Endodermal cell (in vitro differentiated cells): ENCODE measurements at regions not wholly inside any gene's neighbourhood (a gene's known extent, or its start where the extent isn't known, plus 50 kb on each side); places are given as distances from the start of the nearest gene placed in this dataset.

ENCODE experiments used
- DNase-seq: peaks from one replicate; pipeline ENCODE4 v3.0.0-alpha.2; 2017
- H3K27ac ChIP-seq: 2 replicates; pipeline ENCODE4 v1.5.1; 2013; ENCODE audit warnings: mild to moderate bottlenecking, low read depth, low read length, moderate library complexity
- H3K27me3 ChIP-seq: 2 replicates; pipeline ENCODE4 v1.6.1; 2013; ENCODE audit warnings: mild to moderate bottlenecking, low read length, moderate library complexity; ENCODE audit not compliant: insufficient read depth, control insufficient read depth, poor library complexity, severe bottlenecking
- H3K36me3 ChIP-seq: 2 replicates; pipeline ENCODE4 v1.7.0; 2013; ENCODE audit warnings: mild to moderate bottlenecking, low read length, moderate library complexity; ENCODE audit not compliant: control insufficient read depth, insufficient read depth
- H3K4me1 ChIP-seq: one replicate; pipeline ENCODE4 v1.7.0; 2013; ENCODE audit warnings: low read length; ENCODE audit not compliant: control insufficient read depth, insufficient read depth
- H3K4me3 ChIP-seq: 2 replicates; pipeline ENCODE4 v1.5.1; 2013; ENCODE audit warnings: mild to moderate bottlenecking, low read length, moderate library complexity
- H3K9ac ChIP-seq: 2 replicates; pipeline ENCODE4 v1.6.1; 2013; ENCODE audit warnings: mild to moderate bottlenecking, low read length, moderate library complexity; ENCODE audit not compliant: poor library complexity, severe bottlenecking; ENCODE audit errors: extremely low read depth
- H3K9me3 ChIP-seq: 2 replicates; pipeline ENCODE4 v1.6.1; 2013; ENCODE audit warnings: mild to moderate bottlenecking, low read length, moderate library complexity; ENCODE audit not compliant: control insufficient read depth
- H3K27ac Mint-ChIP-seq: 2 replicates; pipeline ENCODE4 v1.8.0; 2020; ENCODE audit warnings: mixed read lengths
- H3K27me3 Mint-ChIP-seq: 2 replicates; pipeline ENCODE4 v1.8.0; 2021; ENCODE audit warnings: mild to moderate bottlenecking, mixed read lengths; ENCODE audit not compliant: insufficient read depth
- H3K36me3 Mint-ChIP-seq: 2 replicates; pipeline ENCODE4 v1.8.0; 2020; ENCODE audit warnings: low read depth, mixed read lengths
- H3K4me1 Mint-ChIP-seq: 2 replicates; pipeline ENCODE4 v1.8.0; 2020; ENCODE audit warnings: mixed read lengths
- H3K4me3 Mint-ChIP-seq: 2 replicates; pipeline ENCODE4 v1.8.0; 2020; ENCODE audit warnings: mild to moderate bottlenecking, moderate library complexity, mixed read lengths
- H3K9me3 Mint-ChIP-seq: 2 replicates; pipeline ENCODE4 v1.8.0; 2020; ENCODE audit warnings: mild to moderate bottlenecking, mixed read lengths
- WGBS, 2 experiments: methylation state at CpG; one replicate each; pipeline versions ENCODE4 v1.1.5 to v1.1.7; 2013; ENCODE audit warnings: missing lambda C conversion rate in 2 of 2, mixed read lengths in 1 of 2; ENCODE audit not compliant: insufficient coverage in 1 of 2, insufficient read length in 1 of 2; 5-methylcytosine and 5-hydroxymethylcytosine counted together
- TF ChIP-seq, protein P1 (sequence below): fragments of 200-600 bp; sonication (generic); conservative IDR thresholded peaks from 2 replicates; pipeline ENCODE4 v1.5.0; 2021; ENCODE audit warnings: antibody characterized with exemption, mild to moderate bottlenecking

GRCh38 chr2:56860991-56861390, 677.2 kb downstream of the CCDC85A start:
- Mint-ChIP-seq H3K9me3 (peaks cover 1% of the 10 kb centered on the region), H3K27ac (no peak overlapping the region), H3K4me3 (no peak overlapping the region), H3K36me3 (no peaks in the 10 kb centered on the region), H3K27me3 (no peaks in the 10 kb centered on the region), H3K4me1 (no peaks in the 10 kb centered on the region)
- no peaks in the 10 kb centered on the region for H3K27me3 ChIP-seq
- no peak for DNase-seq
- no peaks in the 10 kb centered on the region for H3K9me3 ChIP-seq
- H3K4me1 ChIP-seq: no peaks in the 10 kb centered on the region
- H3K27ac ChIP-seq: no peak overlapping the region
- H3K36me3 ChIP-seq: no peaks in the 10 kb centered on the region
- TF ChIP-seq, protein P1, sequence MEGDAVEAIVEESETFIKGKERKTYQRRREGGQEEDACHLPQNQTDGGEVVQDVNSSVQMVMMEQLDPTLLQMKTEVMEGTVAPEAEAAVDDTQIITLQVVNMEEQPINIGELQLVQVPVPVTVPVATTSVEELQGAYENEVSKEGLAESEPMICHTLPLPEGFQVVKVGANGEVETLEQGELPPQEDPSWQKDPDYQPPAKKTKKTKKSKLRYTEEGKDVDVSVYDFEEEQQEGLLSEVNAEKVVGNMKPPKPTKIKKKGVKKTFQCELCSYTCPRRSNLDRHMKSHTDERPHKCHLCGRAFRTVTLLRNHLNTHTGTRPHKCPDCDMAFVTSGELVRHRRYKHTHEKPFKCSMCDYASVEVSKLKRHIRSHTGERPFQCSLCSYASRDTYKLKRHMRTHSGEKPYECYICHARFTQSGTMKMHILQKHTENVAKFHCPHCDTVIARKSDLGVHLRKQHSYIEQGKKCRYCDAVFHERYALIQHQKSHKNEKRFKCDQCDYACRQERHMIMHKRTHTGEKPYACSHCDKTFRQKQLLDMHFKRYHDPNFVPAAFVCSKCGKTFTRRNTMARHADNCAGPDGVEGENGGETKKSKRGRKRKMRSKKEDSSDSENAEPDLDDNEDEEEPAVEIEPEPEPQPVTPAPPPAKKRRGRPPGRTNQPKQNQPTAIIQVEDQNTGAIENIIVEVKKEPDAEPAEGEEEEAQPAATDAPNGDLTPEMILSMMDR: no peak
- H3K9ac ChIP-seq: no peak overlapping the region
- H3K4me3 ChIP-seq: no peak overlapping the region

DNA sequence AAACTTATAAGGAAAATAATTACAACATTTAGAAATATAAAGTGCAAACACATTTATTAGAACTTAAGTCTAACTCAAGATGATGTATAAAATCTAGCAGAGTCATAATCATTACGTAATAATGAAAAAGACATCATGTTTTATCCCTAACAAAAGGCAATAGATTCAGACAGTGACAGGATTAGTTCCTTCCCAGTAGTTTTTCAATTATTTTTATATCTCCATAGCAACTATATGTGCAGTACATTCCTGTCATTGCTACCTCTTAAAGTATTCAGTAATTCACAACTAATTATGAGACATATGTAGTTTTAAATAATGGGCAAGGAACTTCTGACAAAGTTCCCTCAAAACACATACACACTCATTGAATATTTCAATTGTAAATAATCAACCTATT, 687.9 kb downstream of the CCDC85A start:
- Mint-ChIP-seq H3K4me3 (no peak overlapping the region), H3K9me3 (no peaks in the 10 kb centered on the region), H3K4me1 (no peaks in the 10 kb centered on the region), H3K36me3 (no peaks in the 10 kb centered on the region), H3K27me3 (no peaks in the 10 kb centered on the region), H3K27ac (no peak overlapping the region)
- no peaks in the 10 kb centered on the region for H3K36me3 ChIP-seq
- H3K27me3 ChIP-seq: no peaks in the 10 kb centered on the region
- no peak overlapping the region for H3K4me3 ChIP-seq
- no peak overlapping the region for H3K9ac ChIP-seq
- DNase-seq: no peak
- H3K27ac ChIP-seq: no peak overlapping the region
- H3K9me3 ChIP-seq: no peaks in the 10 kb centered on the region
- no peaks in the 10 kb centered on the region for H3K4me1 ChIP-seq
- WGBS, 2 experiments: 100% methylated on average over 1 of the region's 1 CpG
- TF ChIP-seq, protein P1: no peak

DNA sequence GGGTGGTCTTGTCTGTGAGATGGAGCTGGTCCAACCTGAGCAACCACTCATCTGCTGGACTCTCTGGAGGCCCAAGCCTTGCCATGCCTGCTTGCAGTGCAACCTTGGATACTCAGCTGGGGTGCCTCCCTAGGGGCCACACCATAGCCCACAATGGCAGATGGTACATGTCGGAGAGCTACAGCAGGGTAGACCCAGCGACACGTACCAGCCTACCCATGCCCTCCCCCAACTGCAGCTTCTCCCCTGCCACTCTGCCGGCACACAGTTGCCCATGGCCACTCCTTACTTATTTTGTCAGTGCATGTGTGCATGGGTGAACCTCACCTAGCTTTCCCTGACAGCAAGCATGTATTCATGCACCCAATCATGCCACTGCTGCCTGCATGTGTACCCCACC, 690.9 kb downstream of the CCDC85A start:
- H3K36me3 Mint-ChIP-seq: no peaks in the 10 kb centered on the region
- no peak for DNase-seq
- H3K27ac ChIP-seq: no peak overlapping the region
- H3K4me1 ChIP-seq: no peaks in the 10 kb centered on the region
- no peak overlapping the region for H3K9ac ChIP-seq
- H3K9me3 Mint-ChIP-seq: no peaks in the 10 kb centered on the region
- TF ChIP-seq, protein P1: no peak
- no peaks in the 10 kb centered on the region for H3K9me3 ChIP-seq
- H3K27me3 Mint-ChIP-seq: no peaks in the 10 kb centered on the region
- no peaks in the 10 kb centered on the region for H3K36me3 ChIP-seq
- H3K4me1 Mint-ChIP-seq: no peaks in the 10 kb centered on the region
- 89 to 100% methylated on average over 1 to 4 of the region's 4 CpGs for WGBS, 2 experiments
- H3K27me3 ChIP-seq: no peaks in the 10 kb centered on the region
- no peak overlapping the region for H3K4me3 Mint-ChIP-seq
- no peak overlapping the region for H3K27ac Mint-ChIP-seq
- no peak overlapping the region for H3K4me3 ChIP-seq
